Activated T-helper 9 cell treated with anti-CD3 and anti-CD28 coated beads, Interleukin-2, amount 50 U/mL, for 16 hours (primary cell): ENCODE measurements at regions not wholly inside any gene's neighbourhood (a gene's known extent, or its start where the extent isn't known, plus 50 kb on each side); places are given as distances from the start of the nearest gene placed in this dataset.

ENCODE experiments used
- DNase-seq: peaks from one replicate; pipeline ENCODE4 v3.0.0-alpha.2; 2020; ENCODE audit warnings: low read depth

- DNase-seq = no peak
Observed at GRCh38 chr11:86726770-86727504, 54.5 kb upstream of the ME3 start.

- DNase-seq = no peak
Observed at GRCh38 chr11:86726118-86726753, 53.8 kb upstream of the ME3 start.

- DNase-seq = no peak
Observed at GRCh38 chr11:86724137-86724536, 51.7 kb upstream of the ME3 start.

GRCh38 chr11:86723281-86723680 is 50.9 kb upstream of the ME3 start:
- DNase-seq = no peak

GRCh38 chr11:86722748-86723147 is 50.3 kb upstream of the ME3 start:
- no peak for DNase-seq
